AG04449 (cell line): ENCODE measurements at regions not wholly inside any gene's neighbourhood (a gene's known extent, or its start where the extent isn't known, plus 50 kb on each side); places are given as distances from the start of the nearest gene placed in this dataset.

Source experiments
- CTCF ChIA-PET: fragments of 350-600 bp; formaldehyde crosslinking; extraction: SDS; loops from one replicate; lab custom pipeline; 2021; ENCODE audit warnings: antibody characterized with exemption; lab: Yijun Ruan, JAX
- POLR2A ChIA-PET: fragments of 400-600, 350-600 bp; formaldehyde crosslinking; extraction: SDS; loops from one replicate; lab custom pipeline; 2020; ENCODE audit warnings: antibody characterized with exemption, inconsistent platforms; lab: Yijun Ruan, JAX
- DNase-seq: peaks from one replicate; pipeline ENCODE4 v3.0.0-alpha.2; 2010; ENCODE audit warnings: low read depth, low spot score
- H3K4me3 ChIP-seq: 2 replicates; pipeline ENCODE4 v1.5.1; 2011; ENCODE audit warnings: low read depth, mild to moderate bottlenecking, control low read depth, low read length
- CTCF ChIP-seq: IDR thresholded peaks from one replicate; pipeline ENCODE4 v1.5.1; 2011; ENCODE audit warnings: mild to moderate bottlenecking, moderate library complexity, low read length, control low read depth, inconsistent platforms; ENCODE audit not compliant: insufficient read depth; ENCODE audit errors: missing control alignments

GRCh38 chr1:190634134-190634533, 156.5 kb upstream of the BRINP3 start:
- H3K4me3 ChIP-seq, result no peak overlapping the region
- no peak for DNase-seq
- ChIA-PET CTCF (no interaction called here), POLR2A (no interaction called here)
- TF ChIP-seq CTCF, result no peak

GRCh38 chr1:190649553-190649952, 171.9 kb upstream of the BRINP3 start:
- no peak overlapping the region for H3K4me3 ChIP-seq
- no peak for TF ChIP-seq CTCF
- CTCF ChIA-PET, result no interaction called here
- POLR2A ChIA-PET, result no interaction called here
- DNase-seq, result no peak

GRCh38 chr1:190658907-190659306, 181.2 kb upstream of the BRINP3 start:
- ChIA-PET POLR2A (no interaction called here), CTCF (no interaction called here)
- no peak overlapping the region for H3K4me3 ChIP-seq
- TF ChIP-seq CTCF, result no peak
- DNase-seq, result no peak

DNA sequence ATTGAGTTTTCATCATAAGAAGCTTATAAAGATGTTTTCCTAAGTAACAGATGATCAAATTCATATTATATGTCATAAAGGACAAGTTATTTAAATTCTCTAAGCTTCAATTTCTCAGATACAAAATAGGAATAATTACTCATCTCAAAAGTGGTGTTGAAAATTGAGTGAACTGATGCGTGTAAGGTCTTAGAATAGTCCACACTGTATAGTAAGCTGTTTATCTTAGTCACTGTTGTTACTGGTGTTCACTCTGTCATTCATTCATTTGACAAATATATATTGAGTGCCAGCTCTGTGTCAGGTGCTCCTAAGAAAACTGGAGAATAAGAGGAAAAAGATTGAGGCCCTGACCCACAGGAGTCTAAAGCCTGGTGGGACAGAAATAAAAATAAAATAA, 186.3 kb upstream of the BRINP3 start:
- ChIA-PET CTCF (no interaction called here), POLR2A (no interaction called here)
- H3K4me3 ChIP-seq, result no peak overlapping the region
- no peak for TF ChIP-seq CTCF
- no peak for DNase-seq

GRCh38 chr1:190665045-190665444, 187.4 kb upstream of the BRINP3 start:
- ChIA-PET POLR2A (no interaction called here), CTCF (no interaction called here)
- TF ChIP-seq CTCF, result no peak
- DNase-seq, result no peak
- no peak overlapping the region for H3K4me3 ChIP-seq

GRCh38 chr1:190667914-190668313, 190.2 kb upstream of the BRINP3 start:
- CTCF ChIA-PET, result no interaction called here
- POLR2A ChIA-PET, result no interaction called here
- DNase-seq, result no peak
- TF ChIP-seq CTCF, result no peak
- H3K4me3 ChIP-seq, result no peak overlapping the region
